AG04449 (cell line): ENCODE measurements at regions not wholly inside any gene's neighbourhood (a gene's known extent, or its start where the extent isn't known, plus 50 kb on each side); places are given as distances from the start of the nearest gene placed in this dataset.

Experiments
- CTCF ChIA-PET: fragments of 350-600 bp; formaldehyde crosslinking; extraction: SDS; loops from one replicate; lab custom pipeline; 2021; ENCODE audit warnings: antibody characterized with exemption; lab: Yijun Ruan, JAX
- POLR2A ChIA-PET: fragments of 400-600, 350-600 bp; formaldehyde crosslinking; extraction: SDS; loops from one replicate; lab custom pipeline; 2020; ENCODE audit warnings: antibody characterized with exemption, inconsistent platforms; lab: Yijun Ruan, JAX
- DNase-seq: peaks from one replicate; pipeline ENCODE4 v3.0.0-alpha.2; 2010; ENCODE audit warnings: low read depth, low spot score
- H3K4me3 ChIP-seq: 2 replicates; pipeline ENCODE4 v1.5.1; 2011; ENCODE audit warnings: low read depth, mild to moderate bottlenecking, control low read depth, low read length
- CTCF ChIP-seq: IDR thresholded peaks from one replicate; pipeline ENCODE4 v1.5.1; 2011; ENCODE audit warnings: mild to moderate bottlenecking, moderate library complexity, low read length, control low read depth, inconsistent platforms; ENCODE audit not compliant: insufficient read depth; ENCODE audit errors: missing control alignments

DNA sequence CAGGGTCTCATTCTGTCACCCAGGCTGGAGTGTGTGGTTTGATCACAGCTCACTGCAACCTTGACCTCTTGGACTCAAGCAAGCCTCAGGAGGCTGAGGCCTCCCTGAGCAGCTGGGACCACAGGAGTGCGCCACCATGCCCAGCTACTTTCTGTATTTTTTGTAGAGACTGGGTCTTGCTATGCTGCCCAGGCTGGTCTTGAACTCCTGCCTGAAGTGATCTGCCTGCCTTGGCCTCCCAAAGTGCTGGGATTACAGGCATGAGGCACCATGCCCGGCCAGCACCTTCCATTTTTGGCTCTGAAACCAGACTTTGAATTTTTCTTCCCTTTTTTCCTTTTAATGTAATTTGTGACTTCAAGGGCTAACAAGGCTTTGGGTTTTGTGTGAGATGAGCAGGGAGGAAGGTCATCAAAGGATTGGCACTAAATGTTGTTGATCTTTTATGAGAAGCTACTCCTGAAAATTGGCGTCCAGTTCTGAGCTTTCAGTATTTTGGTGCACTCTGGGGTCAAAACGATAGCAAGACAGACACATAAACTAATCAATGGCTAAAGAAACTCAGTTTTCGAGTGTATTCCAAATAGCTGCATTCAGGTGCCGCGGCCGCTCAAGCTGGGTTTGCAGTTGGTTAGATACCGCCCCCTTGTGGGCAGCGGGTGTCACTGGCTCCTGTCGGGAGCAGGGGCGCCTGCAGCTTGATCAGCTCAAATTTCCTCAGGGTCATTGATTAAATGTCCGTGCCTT is 51.9 kb upstream of the CLMP start:
- TF ChIP-seq CTCF, result peak; percentile 91
- no peak overlapping the region for H3K4me3 ChIP-seq
- no peak for DNase-seq
- CTCF ChIA-PET, result interaction anchor here (0.7 to 20.9 kb wide), 56 partner anchors 8 to 232 kb away, joined by 3 to 683 read pairs (median 8); partner anchors contain the start of gene CLMP
- POLR2A ChIA-PET, result interaction anchor here (1.1 to 1.2 kb wide), 2 partner anchors 59 to 136 kb away, joined by 4 to 5 read pairs; no protein-coding TSS in a partner anchor

DNA sequence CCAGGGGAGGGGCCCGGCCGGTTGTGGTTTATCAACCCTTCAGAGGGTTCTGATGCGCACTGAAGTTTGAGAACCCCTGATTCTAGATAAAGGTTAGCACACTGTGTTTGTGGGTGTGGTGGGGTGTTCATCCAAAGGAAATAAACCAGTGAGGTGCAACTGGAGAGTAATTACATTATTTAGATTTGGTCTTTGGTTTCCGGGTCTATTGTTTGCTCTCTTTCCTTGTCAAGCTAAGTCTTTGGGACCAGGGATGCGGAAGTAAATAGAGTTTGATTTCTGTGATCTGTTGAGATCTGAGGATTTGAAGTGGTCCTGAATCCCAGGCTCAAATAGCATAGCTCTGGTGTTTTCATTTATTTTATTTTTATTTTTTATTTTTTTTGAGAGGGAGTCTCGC is 50.5 kb upstream of the CLMP start:
- DNase-seq, result no peak
- ChIA-PET POLR2A (no interaction called here), CTCF (interaction anchor here (0.9 to 20.9 kb wide), 17 partner anchors 8 to 233 kb away, joined by 3 to 683 read pairs (median 22); partner anchors contain the start of gene HSPA8)
- H3K4me3 ChIP-seq, result no peak overlapping the region
- no peak for TF ChIP-seq CTCF
